D721Med (cell line): ENCODE measurements at regions not wholly inside any gene's neighbourhood (a gene's known extent, or its start where the extent isn't known, plus 50 kb on each side); places are given as distances from the start of the nearest gene placed in this dataset.

ENCODE experiments used
- DNase-seq: peaks from one replicate; pipeline ENCODE4 v3.0.0; 2011; ENCODE audit warnings: low spot score; ENCODE audit not compliant: insufficient read length
- FAIRE-seq: peaks from 2 replicates; lab custom pipeline; 2011; peaks lifted over from hg19 to GRCh38; lab: Jason Lieb, UNC
- CTCF ChIP-seq: IDR thresholded peaks from 2 replicates; pipeline ENCODE4 v1.5.1; 2012; ENCODE audit warnings: mild to moderate bottlenecking, control low read depth; ENCODE audit not compliant: insufficient read depth; ENCODE audit errors: missing control alignments

GRCh38 chr13:97100821-97101220 is 106.5 kb upstream of the OXGR1 start:
- FAIRE-seq (no peak), DNase-seq (no peak)
- no peak for TF ChIP-seq CTCF

GRCh38 chr13:97101912-97102708 is 107.8 kb upstream of the OXGR1 start:
- DNase-seq (no peak), FAIRE-seq (no peak)
- no peak for TF ChIP-seq CTCF

- TF ChIP-seq CTCF: no peak
- DNase-seq (no peak), FAIRE-seq (no peak)
Observed at GRCh38 chr13:97106323-97106722, 112.0 kb upstream of the OXGR1 start.

- TF ChIP-seq CTCF: no peak
- DNase-seq (no peak), FAIRE-seq (no peak)
Observed at GRCh38 chr13:97107815-97108529, 113.7 kb upstream of the OXGR1 start.

- no peak for FAIRE-seq
- no peak for TF ChIP-seq CTCF
- no peak for DNase-seq
Observed at GRCh38 chr13:97108530-97108900, 113.6 kb upstream of the MBNL2 start.

- FAIRE-seq (no peak), DNase-seq (no peak)
- no peak for TF ChIP-seq CTCF
Observed at GRCh38 chr13:97109256-97109655, 112.9 kb upstream of the MBNL2 start.

- DNase-seq (peak; percentile 73), FAIRE-seq (no peak)
- peak; percentile 75 for TF ChIP-seq CTCF
Observed at GRCh38 chr13:97109841-97110492, 112.2 kb upstream of the MBNL2 start.
